Adrenal gland (tissue), 9 donors: ENCODE measurements at regions not wholly inside any gene's neighbourhood (a gene's known extent, or its start where the extent isn't known, plus 50 kb on each side); places are given as distances from the start of the nearest gene placed in this dataset.

Experiments used
- DNase-seq, 7 donors: peaks; one replicate each; pipeline ENCODE4 v3.0.0-alpha.2; 2019 to 2020
- H3K27ac ChIP-seq, 5 donors: fragments of 200-600 bp; sonication (generic) in 4 of 5; 1 replicate in 3 of 5; 2 replicates in 2 of 5; pipeline versions ENCODE4 v1.5.1 to v1.8.0; 2016 to 2020; ENCODE audit warnings: mild to moderate bottlenecking in 1 of 5
- H3K27me3 ChIP-seq: fragments of 200-600 bp; 2 replicates; pipeline ENCODE4 v1.8.0; 2021
- H3K36me3 ChIP-seq, 2 donors: fragments of 200-600 bp; replicated peaks in 1 of 2; 1 replicate in 1 of 2; 2 replicates in 1 of 2; pipeline versions ENCODE4 v1.5.1 to v1.8.0; 2018 to 2022
- H3K4me1 ChIP-seq, 2 donors: fragments of 200-600 bp; replicated peaks in 1 of 2; 1 replicate in 1 of 2; 2 replicates in 1 of 2; pipeline versions ENCODE4 v1.5.1 to v1.8.0; 2018 to 2021
- H3K4me3 ChIP-seq, 4 donors: fragments of 200-600 bp; sonication (generic) in 3 of 4; one replicate each; pipeline ENCODE4 v1.5.1; 2016 to 2018
- H3K9me3 ChIP-seq, 3 donors: fragments of 200-600 bp; sonication (generic) in 1 of 3; replicated peaks in 1 of 3; 1 replicate in 2 of 3; 2 replicates in 1 of 3; pipeline versions ENCODE4 v1.5.1 to v1.8.0; 2016 to 2021
- CTCF ChIP-seq, 6 experiments: fragments of 450-650 bp in 4 of 6; fragments of 200-600 bp in 2 of 6; sonication (generic) in 1 of 6; IDR thresholded peaks; 1 replicate in 5 of 6; 2 replicates in 1 of 6; pipeline versions ENCODE4 v1.5.1 to v1.8.0; 2016 to 2021; ENCODE audit warnings: antibody characterized with exemption in 6 of 6, mild to moderate bottlenecking in 2 of 6, moderate library complexity in 1 of 6
- POLR2A ChIP-seq, 2 donors: fragments of 450-650 bp; IDR thresholded peaks; one replicate each; pipeline ENCODE4 v1.6.1; 2017; ENCODE audit warnings: antibody characterized with exemption in 2 of 2, mild to moderate bottlenecking in 2 of 2, moderate library complexity in 1 of 2
- WGBS, 4 donors: extraction: QIAGEN DNeasy Blood & Tissue Kit in 2 of 4; methylation state at CpG; one replicate each; pipeline versions ENCODE4 v1.1.5 to v1.1.7; 2013 to 2017; 5-methylcytosine and 5-hydroxymethylcytosine counted together
- intact Hi-C, 2 donors: fragments of 100-400 bp; cut with DNase I; formaldehyde crosslinking; loops; one replicate each; pipeline versions ENCODE4 v1.14.1 to v1.15.0; 2022 to 2023
- donor health status: healthy with polysubstance abuse.
- donor health status: Bipolar disorder and iron deficiency.
- donor health status: DM: yes; HTN: yes; CAD: no.
- donor health status: DM: no; HTN: no; CAD: no.
- donor health status: DM: no; HTN: no; CAD: no.

DNA sequence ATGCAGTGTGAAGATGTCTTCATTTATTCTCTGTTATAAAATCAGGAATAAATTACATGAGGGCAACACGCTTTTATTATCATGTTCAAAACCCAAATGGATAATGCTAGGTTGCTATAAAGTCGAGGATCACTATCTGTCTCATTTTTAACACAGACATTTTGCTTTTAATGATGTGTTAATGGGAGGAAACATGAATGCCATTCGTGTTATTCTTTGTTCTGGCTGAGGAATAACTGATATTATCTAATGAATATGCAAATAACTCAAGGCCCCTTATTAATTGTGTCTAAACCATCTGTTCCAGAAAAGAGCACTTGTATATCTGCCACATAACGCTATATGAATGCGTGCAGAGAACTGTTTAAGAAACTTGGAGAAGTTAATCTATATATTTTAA, 576.1 kb downstream of the DCDC2C start:
- H3K4me1 ChIP-seq, result no peaks in the 10 kb centered on the region
- TF ChIP-seq CTCF (IDR thresholded peaks at IDR 0.05) (no peak), POLR2A (IDR thresholded peaks at IDR 0.05) (no peak)
- no peak overlapping the region for H3K4me3 ChIP-seq
- 62 to 76% (median 68%) methylated on average over 5 of the region's 5 CpGs for WGBS, 4 donors
- intact Hi-C loops, result no loop called here
- H3K27me3 ChIP-seq, result no peaks in the 10 kb centered on the region
- H3K9me3 ChIP-seq, result no peaks in the 10 kb centered on the region
- no peaks in the 10 kb centered on the region for H3K36me3 ChIP-seq
- H3K27ac ChIP-seq, result no peak overlapping the region
- no peak for DNase-seq

DNA sequence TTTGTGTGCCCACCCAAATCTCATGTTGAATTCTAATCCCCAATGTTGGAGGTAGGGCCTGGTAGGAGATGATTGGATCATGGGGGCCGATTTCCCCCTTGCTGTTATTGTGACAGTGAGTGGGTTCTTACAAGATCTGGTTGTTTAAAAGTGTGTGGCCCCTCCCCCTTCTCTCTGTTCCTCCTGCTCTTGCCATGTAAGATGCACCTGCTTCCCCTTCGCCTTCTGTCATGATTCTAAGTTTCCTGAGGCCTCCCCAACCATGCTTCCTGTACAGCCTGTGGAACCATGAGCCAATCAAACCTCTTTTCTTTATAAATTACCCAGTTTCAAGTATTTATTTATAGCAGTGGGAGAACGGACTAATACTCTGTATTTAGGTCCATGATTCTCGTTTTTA, 588.1 kb downstream of the DCDC2C start:
- no peaks in the 10 kb centered on the region for H3K36me3 ChIP-seq
- no peaks in the 10 kb centered on the region for H3K4me1 ChIP-seq
- intact Hi-C loops, result no loop called here
- H3K27me3 ChIP-seq, result no peaks in the 10 kb centered on the region
- 52 to 63% (median 62%) methylated on average over 4 of the region's 4 CpGs for WGBS, 4 donors
- no peak overlapping the region for H3K4me3 ChIP-seq
- H3K27ac ChIP-seq, result no peak overlapping the region
- TF ChIP-seq POLR2A (IDR thresholded peaks at IDR 0.05) (no peak), CTCF (IDR thresholded peaks at IDR 0.05) (no peak)
- DNase-seq, result no peak
- no peaks in the 10 kb centered on the region for H3K9me3 ChIP-seq

GRCh38 chr2:4295680-4296079, 592.3 kb downstream of the DCDC2C start:
- DNase-seq, result no peak
- Histone ChIP-seq H3K9me3 (no peaks in the 10 kb centered on the region), H3K4me3 (no peak overlapping the region), H3K4me1 (no peaks in the 10 kb centered on the region), H3K27me3 (no peaks in the 10 kb centered on the region), H3K27ac (no peak overlapping the region), H3K36me3 (no peaks in the 10 kb centered on the region)
- no peak for TF ChIP-seq POLR2A (IDR thresholded peaks at IDR 0.05)
- no peak for TF ChIP-seq CTCF (IDR thresholded peaks at IDR 0.05)
- intact Hi-C loops, result no loop called here

- no peaks in the 10 kb centered on the region for H3K27me3 ChIP-seq
- intact Hi-C loops, result no loop called here
- H3K4me1 ChIP-seq, result no peaks in the 10 kb centered on the region
- no peak overlapping the region for H3K27ac ChIP-seq
- DNase-seq, result no peak
- no peak for TF ChIP-seq CTCF (IDR thresholded peaks at IDR 0.05)
- TF ChIP-seq POLR2A (IDR thresholded peaks at IDR 0.05), result no peak
- no peak overlapping the region for H3K4me3 ChIP-seq
- H3K9me3 ChIP-seq, result no peaks in the 10 kb centered on the region
- WGBS, 4 donors, result 73 to 83% (median 78%) methylated on average over 3 of the region's 3 CpGs
- H3K36me3 ChIP-seq, result no peaks in the 10 kb centered on the region
These were observed 597.2 kb downstream of the DCDC2C start for GRCh38 chr2:4300616-4301015.
